NCI-H2029 treated with DMSO at 0.1 percent for 48 hours (cell line): ENCODE measurements at regions not wholly inside any gene's neighbourhood (a gene's known extent, or its start where the extent isn't known, plus 50 kb on each side); places are given as distances from the start of the nearest gene placed in this dataset.

Experiments
- DNase-seq: peaks from one replicate; lab custom pipeline; 2025; lab: John Stamatoyannopoulos, UW

DNA sequence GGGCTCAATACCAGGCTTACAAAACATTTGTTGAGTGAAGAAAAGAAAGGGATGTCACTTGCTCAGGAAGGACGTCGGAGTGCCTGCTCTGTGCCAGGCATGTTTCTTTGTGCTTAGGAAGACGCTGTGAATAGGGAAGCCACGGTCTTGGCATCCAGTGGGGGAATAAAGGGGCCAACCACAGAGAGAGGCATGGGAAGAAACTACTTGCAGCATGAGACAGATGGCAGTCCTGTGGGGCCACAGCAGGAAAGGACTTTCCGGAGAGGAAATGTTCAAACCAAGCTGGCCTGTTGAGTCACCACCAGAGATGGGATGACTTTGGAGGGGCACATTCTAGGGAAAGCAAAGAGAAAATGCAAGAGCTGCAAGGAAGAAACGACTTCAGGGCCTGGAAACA lies 173.2 kb downstream of the CDH26 start:
- DNase-seq: no peak

GRCh38 chr20:60132162-60132826 lies 174.1 kb downstream of the CDH26 start:
- no peak for DNase-seq

DNA sequence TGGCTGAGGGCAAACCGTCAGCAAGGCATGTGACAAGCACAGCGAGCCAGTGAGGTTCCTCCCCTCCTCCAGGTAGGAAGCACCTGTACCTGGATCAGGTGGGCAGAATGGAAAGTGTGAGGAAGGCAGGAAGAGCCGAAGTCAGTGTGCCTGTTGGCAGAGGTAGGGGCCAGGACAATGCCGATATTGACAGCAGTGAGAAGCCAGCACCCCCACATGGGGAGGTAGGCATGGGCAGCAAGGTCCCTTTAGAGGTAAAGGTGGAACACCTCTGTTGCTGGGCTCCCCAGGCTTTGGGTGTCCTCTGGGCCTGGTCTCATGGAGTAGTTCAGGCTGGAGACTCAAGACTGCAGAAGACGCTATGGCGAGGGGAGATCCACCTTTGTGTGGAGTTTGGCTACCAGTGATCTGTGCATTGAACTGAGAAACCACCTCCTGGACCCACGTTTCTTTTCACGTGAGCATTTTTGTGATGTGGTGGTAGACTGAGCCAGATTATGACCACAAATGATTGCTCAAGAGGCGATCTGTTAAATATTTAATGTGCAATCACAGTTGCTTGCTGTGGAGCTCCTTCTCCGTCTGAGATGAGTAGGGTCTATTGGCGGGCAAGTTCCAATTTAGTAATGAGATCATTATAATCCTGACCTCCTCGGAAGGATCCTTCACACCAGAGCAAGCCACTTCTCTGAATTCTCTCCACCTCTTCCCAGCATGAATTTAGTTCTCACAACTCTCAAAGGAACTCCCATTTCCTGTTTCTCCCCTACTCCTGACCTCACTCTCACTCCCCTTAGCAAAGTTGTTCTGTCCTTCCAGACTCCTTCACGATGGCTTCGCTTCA lies 174.8 kb downstream of the CDH26 start:
- no peak for DNase-seq

- no peak for DNase-seq
These were observed 177.1 kb downstream of the CDH26 start for GRCh38 chr20:60135276-60135675.

- no peak for DNase-seq
These were observed 178.6 kb downstream of the CDH26 start for GRCh38 chr20:60136645-60137401.

GRCh38 chr20:60137657-60138245 lies 179.5 kb downstream of the CDH26 start:
- DNase-seq: peak; percentile 71

- peak; percentile 21 for DNase-seq
These were observed 180.3 kb downstream of the CDH26 start for GRCh38 chr20:60138256-60139220.

GRCh38 chr20:60139663-60140446 lies 181.6 kb downstream of the CDH26 start:
- peak; percentile 23 for DNase-seq

- DNase-seq: peak; percentile 40
These were observed 184.4 kb downstream of the CDH26 start for GRCh38 chr20:60142587-60142986.

- DNase-seq: no peak
These were observed 185.1 kb downstream of the CDH26 start for GRCh38 chr20:60143261-60143842.

DNA sequence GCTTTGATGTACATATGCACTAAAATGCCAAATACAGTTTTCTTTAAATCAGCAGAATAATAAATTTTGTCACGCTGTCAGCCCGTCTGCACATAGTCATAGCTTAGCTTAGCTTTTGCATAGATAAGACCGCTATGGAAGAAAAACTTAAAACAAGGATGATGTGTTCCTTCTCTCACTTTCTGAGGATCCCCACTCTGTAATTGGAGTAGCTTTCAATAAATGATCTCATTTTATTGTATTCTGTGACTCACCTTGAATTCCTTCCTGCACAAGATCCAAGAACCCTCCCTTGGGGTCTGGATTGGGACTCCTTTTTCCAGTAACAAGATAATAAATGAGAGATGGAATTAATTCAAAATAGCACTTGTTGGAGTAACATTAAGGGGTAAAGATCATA lies 186.2 kb downstream of the CDH26 start:
- DNase-seq: no peak

- no peak for DNase-seq
These were observed 186.8 kb downstream of the CDH26 start for GRCh38 chr20:60144974-60145527.

- no peak for DNase-seq
These were observed 188.8 kb downstream of the CDH26 start for GRCh38 chr20:60147004-60147403.

GRCh38 chr20:60148885-60149284 lies 190.7 kb downstream of the CDH26 start:
- DNase-seq: no peak

GRCh38 chr20:60152792-60153191 lies 194.6 kb downstream of the CDH26 start:
- DNase-seq: no peak

- DNase-seq: no peak
These were observed 202.4 kb downstream of the CDH26 start for GRCh38 chr20:60160451-60161145.

DNA sequence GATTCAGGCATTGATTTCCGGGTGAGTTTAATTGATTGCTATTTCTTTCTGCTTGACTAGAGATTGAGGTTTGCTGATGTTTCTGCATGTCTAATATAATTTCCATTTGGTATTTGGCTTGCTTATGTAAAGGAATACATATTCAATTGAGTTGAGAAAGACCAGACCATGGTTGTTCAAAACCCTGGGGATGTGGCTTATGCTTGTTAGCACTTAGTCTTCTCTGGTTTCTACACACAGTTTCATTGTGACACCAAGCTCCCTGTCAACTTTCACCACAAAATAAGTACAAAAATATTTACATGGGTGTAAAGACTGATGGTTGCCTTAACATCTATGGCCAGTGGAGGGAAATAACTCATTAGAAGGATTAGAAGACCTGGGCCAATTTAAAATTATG lies 209.6 kb downstream of the CDH26 start:
- DNase-seq: no peak

DNA sequence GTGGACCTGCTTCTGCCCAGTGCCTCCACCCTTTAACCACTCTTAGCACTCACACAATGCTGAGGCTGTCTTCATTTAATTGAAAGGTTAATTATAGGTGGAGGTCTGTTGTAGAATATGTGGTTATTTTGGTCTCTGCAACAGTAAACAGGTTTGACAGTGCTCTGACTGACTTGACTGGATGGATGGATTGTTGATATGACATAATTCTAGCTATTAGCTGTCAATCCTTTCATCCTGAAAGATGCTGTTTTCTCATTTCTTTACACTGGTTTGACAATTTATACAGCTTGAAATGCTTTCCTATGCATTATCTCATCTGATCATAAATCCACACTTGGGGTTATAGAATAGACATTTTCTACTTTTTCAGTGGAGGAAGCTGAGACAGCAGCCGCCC lies 210.7 kb downstream of the CDH26 start:
- no peak for DNase-seq

GRCh38 chr20:60170116-60170515 lies 211.9 kb downstream of the CDH26 start:
- DNase-seq: no peak
